ENCODE measurements at regions not wholly inside any gene's neighbourhood (a gene's known extent, or its start where the extent isn't known, plus 50 kb on each side); places are given as distances from the start of the nearest gene placed in this dataset.

DNA sequence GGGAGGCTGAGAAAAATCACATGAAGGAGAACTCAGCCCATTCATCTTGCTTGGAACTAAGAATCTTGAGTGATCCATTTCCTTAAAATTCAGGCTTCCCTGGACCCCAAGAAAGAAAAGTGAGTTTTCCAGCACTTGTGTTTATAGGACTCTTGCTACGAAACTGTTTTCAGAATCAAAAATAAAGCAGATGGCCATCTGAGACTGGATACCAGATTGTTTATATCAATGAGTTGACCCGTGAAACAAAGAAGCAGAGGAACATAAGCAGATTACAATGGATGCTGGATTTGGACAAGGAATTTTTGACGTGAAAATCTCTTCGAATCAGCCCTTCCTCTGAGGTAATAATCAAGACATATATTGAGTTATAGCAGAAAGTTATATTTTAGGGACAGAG, 223.2 kb downstream of the SYK start:
- H3K27me3 Mint-ChIP-seq (ENCODE audit: low read depth, unreplicated experiment): peaks cover 11% of the 10 kb centered on the region
- H3K4me3 Mint-ChIP-seq (ENCODE audit: unreplicated experiment): no peak overlapping the region
- DNase-seq (ENCODE audit: low read depth) (no peak), FAIRE-seq (no peak)
- peaks cover 15% of the 10 kb centered on the region for H3K9me3 Mint-ChIP-seq (ENCODE audit: unreplicated experiment)
- peaks cover 5% of the 10 kb centered on the region for H3K9me3 ChIP-seq (ENCODE audit: insufficient read depth, low read depth, low read length)
- no peaks in the 10 kb centered on the region for H3K36me3 Mint-ChIP-seq (ENCODE audit: low read depth, unreplicated experiment)
- no peaks in the 10 kb centered on the region for H3K4me1 ChIP-seq (ENCODE audit: insufficient read depth, low read length)
- H3K27ac ChIP-seq (ENCODE audit: low read depth, low read length): no peak overlapping the region
- H3K36me3 ChIP-seq (ENCODE audit: insufficient read depth, low read length): no peaks in the 10 kb centered on the region
- no peak overlapping the region for H3K27ac Mint-ChIP-seq (ENCODE audit: unreplicated experiment)
- H3K4me1 Mint-ChIP-seq (ENCODE audit: low read depth, unreplicated experiment): no peaks in the 10 kb centered on the region
- no peaks in the 10 kb centered on the region for H3K79me2 ChIP-seq (ENCODE audit: insufficient read depth, low read length)
- no peak overlapping the region for H3K9ac ChIP-seq (ENCODE audit: low read length)
- no peak overlapping the region for H3K4me3 ChIP-seq (ENCODE audit: insufficient read depth, low read depth, low read length)
- no peak overlapping the region for H3K4me2 ChIP-seq (ENCODE audit: low read length)
- H3K27me3 ChIP-seq (ENCODE audit: insufficient read depth, low read length): no peaks in the 10 kb centered on the region
- TF ChIP-seq, protein P1, sequence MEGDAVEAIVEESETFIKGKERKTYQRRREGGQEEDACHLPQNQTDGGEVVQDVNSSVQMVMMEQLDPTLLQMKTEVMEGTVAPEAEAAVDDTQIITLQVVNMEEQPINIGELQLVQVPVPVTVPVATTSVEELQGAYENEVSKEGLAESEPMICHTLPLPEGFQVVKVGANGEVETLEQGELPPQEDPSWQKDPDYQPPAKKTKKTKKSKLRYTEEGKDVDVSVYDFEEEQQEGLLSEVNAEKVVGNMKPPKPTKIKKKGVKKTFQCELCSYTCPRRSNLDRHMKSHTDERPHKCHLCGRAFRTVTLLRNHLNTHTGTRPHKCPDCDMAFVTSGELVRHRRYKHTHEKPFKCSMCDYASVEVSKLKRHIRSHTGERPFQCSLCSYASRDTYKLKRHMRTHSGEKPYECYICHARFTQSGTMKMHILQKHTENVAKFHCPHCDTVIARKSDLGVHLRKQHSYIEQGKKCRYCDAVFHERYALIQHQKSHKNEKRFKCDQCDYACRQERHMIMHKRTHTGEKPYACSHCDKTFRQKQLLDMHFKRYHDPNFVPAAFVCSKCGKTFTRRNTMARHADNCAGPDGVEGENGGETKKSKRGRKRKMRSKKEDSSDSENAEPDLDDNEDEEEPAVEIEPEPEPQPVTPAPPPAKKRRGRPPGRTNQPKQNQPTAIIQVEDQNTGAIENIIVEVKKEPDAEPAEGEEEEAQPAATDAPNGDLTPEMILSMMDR (IDR thresholded peaks at IDR 0.05; ENCODE audit: insufficient read depth, low read depth, low read length): no peak
- TF ChIP-seq EZH2 (IDR thresholded peaks at IDR 0.05; ENCODE audit: insufficient read depth, low read length): no peak
- H4K20me1 ChIP-seq (ENCODE audit: insufficient read depth, low read length): no peaks in the 10 kb centered on the region
- H2AFZ ChIP-seq (ENCODE audit: low read depth, low read length): no peak overlapping the region

DNA sequence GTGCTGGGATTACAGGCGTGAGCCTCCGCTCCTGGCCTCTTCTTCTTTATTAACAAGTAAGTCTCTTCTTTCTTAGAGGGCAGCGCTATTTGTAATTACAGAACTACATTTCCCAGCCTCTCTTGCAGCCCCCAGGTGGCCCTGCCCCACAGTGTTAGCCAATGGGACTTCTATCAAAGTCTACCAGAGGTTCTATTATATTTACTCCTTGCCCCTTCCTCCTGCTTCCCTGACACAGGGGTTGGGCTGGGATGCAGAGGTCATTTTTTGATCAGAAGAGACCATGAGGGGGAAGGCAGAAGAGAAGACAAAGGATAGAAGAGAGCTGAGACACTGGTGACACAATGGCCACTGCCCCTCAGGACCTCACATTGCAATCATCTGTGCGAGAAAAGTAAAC, 224.2 kb downstream of the SYK start:
- no peaks in the 10 kb centered on the region for H3K36me3 Mint-ChIP-seq (ENCODE audit: low read depth, unreplicated experiment)
- no peak overlapping the region for H3K27ac ChIP-seq (ENCODE audit: low read depth, low read length)
- H3K9me3 Mint-ChIP-seq (ENCODE audit: unreplicated experiment): peaks cover 15% of the 10 kb centered on the region
- H3K27me3 Mint-ChIP-seq (ENCODE audit: low read depth, unreplicated experiment): peaks cover 12% of the 10 kb centered on the region
- no peak overlapping the region for H3K27ac Mint-ChIP-seq (ENCODE audit: unreplicated experiment)
- H3K9me3 ChIP-seq (ENCODE audit: insufficient read depth, low read depth, low read length): peaks cover 5% of the 10 kb centered on the region
- H3K4me2 ChIP-seq (ENCODE audit: low read length): no peak overlapping the region
- no peak overlapping the region for H3K9ac ChIP-seq (ENCODE audit: low read length)
- peaks cover under 1% of the 10 kb centered on the region for H3K27me3 ChIP-seq (ENCODE audit: insufficient read depth, low read length)
- no peaks in the 10 kb centered on the region for H3K36me3 ChIP-seq (ENCODE audit: insufficient read depth, low read length)
- FAIRE-seq (no peak), DNase-seq (ENCODE audit: low read depth) (no peak)
- H2AFZ ChIP-seq (ENCODE audit: low read depth, low read length): no peak overlapping the region
- H3K4me1 Mint-ChIP-seq (ENCODE audit: low read depth, unreplicated experiment): no peaks in the 10 kb centered on the region
- no peak overlapping the region for H3K4me3 Mint-ChIP-seq (ENCODE audit: unreplicated experiment)
- no peaks in the 10 kb centered on the region for H3K4me1 ChIP-seq (ENCODE audit: insufficient read depth, low read length)
- H4K20me1 ChIP-seq (ENCODE audit: insufficient read depth, low read length): no peaks in the 10 kb centered on the region
- no peaks in the 10 kb centered on the region for H3K79me2 ChIP-seq (ENCODE audit: insufficient read depth, low read length)
- no peak overlapping the region for H3K4me3 ChIP-seq (ENCODE audit: insufficient read depth, low read depth, low read length)
- TF ChIP-seq, protein P1 (IDR thresholded peaks at IDR 0.05; ENCODE audit: insufficient read depth, low read depth, low read length): no peak
- no peak for TF ChIP-seq EZH2 (IDR thresholded peaks at IDR 0.05; ENCODE audit: insufficient read depth, low read length)

GRCh38 chr9:91026266-91026665, 224.6 kb downstream of the SYK start:
- Mint-ChIP-seq H3K4me1 (ENCODE audit: low read depth, unreplicated experiment) (no peaks in the 10 kb centered on the region), H3K4me3 (ENCODE audit: unreplicated experiment) (no peak overlapping the region), H3K9me3 (ENCODE audit: unreplicated experiment) (peaks cover 15% of the 10 kb centered on the region), H3K27ac (ENCODE audit: unreplicated experiment) (no peak overlapping the region), H3K36me3 (ENCODE audit: low read depth, unreplicated experiment) (no peaks in the 10 kb centered on the region), H3K27me3 (ENCODE audit: low read depth, unreplicated experiment) (peaks cover 15% of the 10 kb centered on the region)
- no peaks in the 10 kb centered on the region for H3K79me2 ChIP-seq (ENCODE audit: insufficient read depth, low read length)
- peaks cover 5% of the 10 kb centered on the region for H3K9me3 ChIP-seq (ENCODE audit: insufficient read depth, low read depth, low read length)
- H3K9ac ChIP-seq (ENCODE audit: low read length): no peak overlapping the region
- peaks cover 5% of the 10 kb centered on the region for H3K27me3 ChIP-seq (ENCODE audit: insufficient read depth, low read length)
- no peak overlapping the region for H3K4me3 ChIP-seq (ENCODE audit: insufficient read depth, low read depth, low read length)
- no peak overlapping the region for H2AFZ ChIP-seq (ENCODE audit: low read depth, low read length)
- DNase-seq (ENCODE audit: low read depth): no peak
- FAIRE-seq: no peak
- TF ChIP-seq, protein P1 (IDR thresholded peaks at IDR 0.05; ENCODE audit: insufficient read depth, low read depth, low read length): no peak
- no peak for TF ChIP-seq EZH2 (IDR thresholded peaks at IDR 0.05; ENCODE audit: insufficient read depth, low read length)
- no peaks in the 10 kb centered on the region for H4K20me1 ChIP-seq (ENCODE audit: insufficient read depth, low read length)
- no peaks in the 10 kb centered on the region for H3K36me3 ChIP-seq (ENCODE audit: insufficient read depth, low read length)
- H3K4me2 ChIP-seq (ENCODE audit: low read length): no peak overlapping the region
- no peak overlapping the region for H3K27ac ChIP-seq (ENCODE audit: low read depth, low read length)
- H3K4me1 ChIP-seq (ENCODE audit: insufficient read depth, low read length): no peaks in the 10 kb centered on the region

All from astrocyte (in vitro differentiated cells and primary cell).